Keratinocyte (primary cell): ENCODE measurements at regions not wholly inside any gene's neighbourhood (a gene's known extent, or its start where the extent isn't known, plus 50 kb on each side); places are given as distances from the start of the nearest gene placed in this dataset.

ENCODE experiments used
- DNase-seq: peaks from one replicate; pipeline ENCODE4 v3.0.0-alpha.2; 2011; ENCODE audit warnings: low read depth, missing footprints, low spot score
- FAIRE-seq: peaks from 2 replicates; lab custom pipeline; 2011; peaks lifted over from hg19 to GRCh38; lab: Jason Lieb, UNC
- H2AFZ ChIP-seq: 2 replicates; pipeline ENCODE4 v1.6.0; 2012; ENCODE audit warnings: low read length, control low read depth, inconsistent platforms; ENCODE audit not compliant: control insufficient read depth
- H3K27ac ChIP-seq: 2 replicates; pipeline ENCODE4 v1.5.1; 2011; ENCODE audit warnings: low read length; ENCODE audit not compliant: control insufficient read depth, insufficient read depth
- H3K27me3 ChIP-seq: 3 replicates; pipeline ENCODE4 v1.6.0; 2011; ENCODE audit warnings: low read length; ENCODE audit not compliant: control insufficient read depth, insufficient read depth; ENCODE audit errors: extremely low read depth
- H3K36me3 ChIP-seq, 2 experiments: 2 replicates in 1 of 2; 3 replicates in 1 of 2; pipeline ENCODE4 v1.5.1; 2011; ENCODE audit warnings: low read length in 2 of 2, mild to moderate bottlenecking in 1 of 2; ENCODE audit not compliant: control insufficient read depth in 2 of 2, insufficient read depth in 2 of 2; ENCODE audit errors: extremely low read depth in 1 of 2
- H3K4me1 ChIP-seq: 3 replicates; pipeline ENCODE4 v1.5.1; 2011; ENCODE audit warnings: low read length; ENCODE audit not compliant: control insufficient read depth, insufficient read depth; ENCODE audit errors: extremely low read depth
- H3K4me2 ChIP-seq: 3 replicates; pipeline ENCODE4 v1.6.0; 2011; ENCODE audit warnings: low read depth, low read length; ENCODE audit not compliant: control insufficient read depth, insufficient read depth; ENCODE audit errors: extremely low read depth
- H3K4me3 ChIP-seq, 3 experiments: fragments of 200-600 bp in 1 of 3; sonication (generic) in 1 of 3; 2 replicates in 2 of 3; 3 replicates in 1 of 3; pipeline ENCODE4 v1.5.1; 2011 to 2016; ENCODE audit warnings: low read length in 3 of 3, mild to moderate bottlenecking in 3 of 3, control low read depth in 2 of 3, inconsistent platforms in 1 of 3, low read depth in 1 of 3, mixed read lengths in 1 of 3, mixed run types in 1 of 3, moderate library complexity in 1 of 3; ENCODE audit not compliant: control insufficient read depth in 2 of 3, insufficient read depth in 2 of 3; ENCODE audit errors: extremely low read depth in 1 of 3
- H3K79me2 ChIP-seq: 2 replicates; pipeline ENCODE4 v1.6.0; 2012; ENCODE audit warnings: low read length; ENCODE audit not compliant: control insufficient read depth, insufficient read depth
- H3K9ac ChIP-seq: 3 replicates; pipeline ENCODE4 v1.6.0; 2011; ENCODE audit warnings: low read length; ENCODE audit not compliant: control insufficient read depth, insufficient read depth; ENCODE audit errors: extremely low read depth
- H3K9me1 ChIP-seq: 3 replicates; pipeline ENCODE4 v1.6.0; 2011; ENCODE audit warnings: low read length; ENCODE audit not compliant: control insufficient read depth, insufficient read depth; ENCODE audit errors: extremely low read depth
- H3K9me3 ChIP-seq: 2 replicates; pipeline ENCODE4 v1.5.1; 2012; ENCODE audit warnings: low read depth, low read length; ENCODE audit not compliant: control insufficient read depth
- H4K20me1 ChIP-seq: 3 replicates; pipeline ENCODE4 v1.6.0; 2011; ENCODE audit warnings: low read length; ENCODE audit not compliant: control insufficient read depth, insufficient read depth; ENCODE audit errors: extremely low read depth
- EZH2 ChIP-seq: IDR thresholded peaks from one replicate; pipeline ENCODE4 v1.6.1; 2012; ENCODE audit warnings: inconsistent platforms, mild to moderate bottlenecking, low read length, moderate library complexity
- dilution Hi-C: fragments of 300-500 bp; cut with MboI; formaldehyde crosslinking; loops from one replicate; pipeline ENCODE4 v1.7.0; 2020; ENCODE audit warnings: low sequenced_read_pairs; ENCODE audit not compliant: extremely low pct_ligation_motif_present
- TF ChIP-seq, protein P1 (sequence below), 3 experiments: IDR thresholded peaks in 1 of 3; conservative IDR thresholded peaks in 1 of 3; optimal IDR thresholded peaks in 1 of 3; 2 replicates in 2 of 3; 3 replicates in 1 of 3; pipeline versions ENCODE3 to v1.5.1; 2011; ENCODE audit warnings: low read length in 3 of 3, mild to moderate bottlenecking in 3 of 3, moderate library complexity in 2 of 3, control low read depth in 1 of 3, inconsistent platforms in 1 of 3; ENCODE audit not compliant: insufficient read depth in 2 of 3; ENCODE audit errors: extremely low read depth in 1 of 3

- H3K9ac ChIP-seq: no peak overlapping the region
- no peaks in the 10 kb centered on the region for H4K20me1 ChIP-seq
- H3K4me2 ChIP-seq: no peak overlapping the region
- no peaks in the 10 kb centered on the region for H3K4me1 ChIP-seq
- no peaks in the 10 kb centered on the region for H3K79me2 ChIP-seq
- no peaks in the 10 kb centered on the region for H3K9me3 ChIP-seq
- no peaks in the 10 kb centered on the region for H3K9me1 ChIP-seq
- H3K27ac ChIP-seq: no peak overlapping the region
- FAIRE-seq: no peak
- TF ChIP-seq EZH2: no peak
- TF ChIP-seq, protein P1, sequence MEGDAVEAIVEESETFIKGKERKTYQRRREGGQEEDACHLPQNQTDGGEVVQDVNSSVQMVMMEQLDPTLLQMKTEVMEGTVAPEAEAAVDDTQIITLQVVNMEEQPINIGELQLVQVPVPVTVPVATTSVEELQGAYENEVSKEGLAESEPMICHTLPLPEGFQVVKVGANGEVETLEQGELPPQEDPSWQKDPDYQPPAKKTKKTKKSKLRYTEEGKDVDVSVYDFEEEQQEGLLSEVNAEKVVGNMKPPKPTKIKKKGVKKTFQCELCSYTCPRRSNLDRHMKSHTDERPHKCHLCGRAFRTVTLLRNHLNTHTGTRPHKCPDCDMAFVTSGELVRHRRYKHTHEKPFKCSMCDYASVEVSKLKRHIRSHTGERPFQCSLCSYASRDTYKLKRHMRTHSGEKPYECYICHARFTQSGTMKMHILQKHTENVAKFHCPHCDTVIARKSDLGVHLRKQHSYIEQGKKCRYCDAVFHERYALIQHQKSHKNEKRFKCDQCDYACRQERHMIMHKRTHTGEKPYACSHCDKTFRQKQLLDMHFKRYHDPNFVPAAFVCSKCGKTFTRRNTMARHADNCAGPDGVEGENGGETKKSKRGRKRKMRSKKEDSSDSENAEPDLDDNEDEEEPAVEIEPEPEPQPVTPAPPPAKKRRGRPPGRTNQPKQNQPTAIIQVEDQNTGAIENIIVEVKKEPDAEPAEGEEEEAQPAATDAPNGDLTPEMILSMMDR (optimal IDR thresholded peaks at IDR 0.05 in 1 of 3, IDR thresholded peaks at IDR 0.05 in 1 of 3, conservative IDR thresholded peaks at IDR 0.05 in 1 of 3; ENCODE audit: extremely low read depth in 1 of 3, insufficient read depth in 2 of 3, low read length in 3 of 3): no peak
- no peak overlapping the region for H3K4me3 ChIP-seq
- no peak for DNase-seq
- no peak overlapping the region for H2AFZ ChIP-seq
- dilution Hi-C loops: no loop called here
- no peaks in the 10 kb centered on the region for H3K27me3 ChIP-seq
- H3K36me3 ChIP-seq: no peaks in the 10 kb centered on the region
Measured at GRCh38 chr16:16798504-16798903, 419.6 kb downstream of the NPIPA7 start.

DNA sequence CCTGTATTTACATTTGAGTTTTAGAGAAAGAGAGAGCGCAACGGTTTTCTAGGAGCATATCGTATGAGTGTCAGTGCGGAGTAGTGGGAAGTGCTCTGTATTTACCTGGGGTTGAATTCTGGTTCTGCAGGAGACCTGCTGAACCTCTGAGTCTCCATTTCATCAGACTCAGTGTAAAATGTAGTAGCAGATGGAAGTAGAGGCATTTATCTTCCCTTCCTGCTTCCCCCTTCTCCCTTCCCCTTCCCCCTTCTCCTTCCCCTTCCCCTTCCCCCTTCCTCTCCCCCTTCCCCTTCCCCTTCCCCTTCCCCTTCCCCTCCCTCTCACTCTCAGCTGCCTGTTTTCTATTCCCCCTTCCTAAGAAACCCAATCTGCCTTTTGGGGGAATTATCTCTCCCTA lies 426.9 kb downstream of the NPIPA7 start:
- dilution Hi-C loops: no loop called here
- Histone ChIP-seq H3K9ac (no peak overlapping the region), H4K20me1 (no peaks in the 10 kb centered on the region), H3K27ac (no peak overlapping the region), H3K27me3 (no peaks in the 10 kb centered on the region), H3K9me1 (no peaks in the 10 kb centered on the region), H3K4me3 (no peak overlapping the region), H3K79me2 (no peaks in the 10 kb centered on the region), H3K9me3 (no peaks in the 10 kb centered on the region), H3K36me3 (no peaks in the 10 kb centered on the region), H2AFZ (no peak overlapping the region), H3K4me2 (no peak overlapping the region), H3K4me1 (no peaks in the 10 kb centered on the region)
- DNase-seq: no peak
- no peak for TF ChIP-seq EZH2
- TF ChIP-seq, protein P1 (optimal IDR thresholded peaks at IDR 0.05 in 1 of 3, IDR thresholded peaks at IDR 0.05 in 1 of 3, conservative IDR thresholded peaks at IDR 0.05 in 1 of 3; ENCODE audit: extremely low read depth in 1 of 3, insufficient read depth in 2 of 3, low read length in 3 of 3): no peak
- no peak for FAIRE-seq
